ENCODE measurements at regions not wholly inside any gene's neighbourhood (a gene's known extent, or its start where the extent isn't known, plus 50 kb on each side); places are given as distances from the start of the nearest gene placed in this dataset.

DNA sequence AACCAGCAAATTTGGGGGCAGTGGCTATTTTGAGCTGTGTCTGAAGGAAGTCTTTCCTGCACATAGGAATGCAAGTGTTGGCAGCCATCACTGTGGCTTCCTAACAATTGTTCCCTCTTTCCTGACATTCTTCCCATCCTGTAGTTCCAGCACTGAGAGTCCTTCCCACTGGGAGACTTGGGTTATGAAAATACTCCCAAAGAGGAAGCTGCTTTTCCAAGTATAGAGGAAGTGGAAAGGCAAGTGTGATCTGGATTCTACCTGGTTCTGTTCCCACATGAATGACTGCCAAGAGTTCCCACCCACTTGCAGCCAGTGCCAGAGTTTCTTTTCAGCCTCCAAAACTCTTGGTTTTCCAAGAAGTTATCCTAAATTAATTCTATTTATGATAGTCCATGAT is 98.5 kb upstream of the CD53 start:
- no peak overlapping the region for H3K4me3 ChIP-seq (ENCODE audit: low read length)
- ChIA-PET POLR2A (ENCODE audit: unreplicated experiment) (no interaction called here), CTCF (no interaction called here)
- no peak overlapping the region for H3K9ac ChIP-seq (ENCODE audit: low read length)
- intact Hi-C loops (cut with micrococcal nuclease): no loop called here
- no peaks in the 10 kb centered on the region for H3K9me3 ChIP-seq (ENCODE audit: low read length)
- no peaks in the 10 kb centered on the region for H3K36me3 ChIP-seq (ENCODE audit: low read depth, low read length)
- no peak overlapping the region for H3K27ac ChIP-seq (ENCODE audit: low read length)
- TF ChIP-seq, protein P1, sequence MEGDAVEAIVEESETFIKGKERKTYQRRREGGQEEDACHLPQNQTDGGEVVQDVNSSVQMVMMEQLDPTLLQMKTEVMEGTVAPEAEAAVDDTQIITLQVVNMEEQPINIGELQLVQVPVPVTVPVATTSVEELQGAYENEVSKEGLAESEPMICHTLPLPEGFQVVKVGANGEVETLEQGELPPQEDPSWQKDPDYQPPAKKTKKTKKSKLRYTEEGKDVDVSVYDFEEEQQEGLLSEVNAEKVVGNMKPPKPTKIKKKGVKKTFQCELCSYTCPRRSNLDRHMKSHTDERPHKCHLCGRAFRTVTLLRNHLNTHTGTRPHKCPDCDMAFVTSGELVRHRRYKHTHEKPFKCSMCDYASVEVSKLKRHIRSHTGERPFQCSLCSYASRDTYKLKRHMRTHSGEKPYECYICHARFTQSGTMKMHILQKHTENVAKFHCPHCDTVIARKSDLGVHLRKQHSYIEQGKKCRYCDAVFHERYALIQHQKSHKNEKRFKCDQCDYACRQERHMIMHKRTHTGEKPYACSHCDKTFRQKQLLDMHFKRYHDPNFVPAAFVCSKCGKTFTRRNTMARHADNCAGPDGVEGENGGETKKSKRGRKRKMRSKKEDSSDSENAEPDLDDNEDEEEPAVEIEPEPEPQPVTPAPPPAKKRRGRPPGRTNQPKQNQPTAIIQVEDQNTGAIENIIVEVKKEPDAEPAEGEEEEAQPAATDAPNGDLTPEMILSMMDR (conservative IDR thresholded peaks at IDR 0.05; ENCODE audit: low read depth, low read length): no peak
- TF ChIP-seq EZH2phosphoT487 (IDR thresholded peaks at IDR 0.05; ENCODE audit: borderline replicate concordance, low read length): no peak
- TF ChIP-seq EZH2 (IDR thresholded peaks at IDR 0.05; ENCODE audit: low read length, unreplicated experiment): no peak
- no peaks in the 10 kb centered on the region for H4K20me1 ChIP-seq (ENCODE audit: low read length)
- no peak for DNase-seq
- no TSS peak for BruUV-seq (replicated peaks)
- no peaks in the 10 kb centered on the region for H3K79me2 ChIP-seq (ENCODE audit: low read length)
- peaks cover 17% of the 10 kb centered on the region for H3K4me1 ChIP-seq (ENCODE audit: insufficient read depth, low read length)
- ATAC-seq: no peak
- no peak overlapping the region for H2AFZ ChIP-seq (ENCODE audit: low read length)
- no peak overlapping the region for H3K4me2 ChIP-seq (ENCODE audit: low read length)
- H3K9me2 ChIP-seq (replicated peaks; ENCODE audit: low read length): no peaks in the 10 kb centered on the region
- H3F3A ChIP-seq (ENCODE audit: low read length, unreplicated experiment): no peaks in the 10 kb centered on the region
- peaks cover 40% of the 10 kb centered on the region for H3K27me3 ChIP-seq (ENCODE audit: low read length)

DNA sequence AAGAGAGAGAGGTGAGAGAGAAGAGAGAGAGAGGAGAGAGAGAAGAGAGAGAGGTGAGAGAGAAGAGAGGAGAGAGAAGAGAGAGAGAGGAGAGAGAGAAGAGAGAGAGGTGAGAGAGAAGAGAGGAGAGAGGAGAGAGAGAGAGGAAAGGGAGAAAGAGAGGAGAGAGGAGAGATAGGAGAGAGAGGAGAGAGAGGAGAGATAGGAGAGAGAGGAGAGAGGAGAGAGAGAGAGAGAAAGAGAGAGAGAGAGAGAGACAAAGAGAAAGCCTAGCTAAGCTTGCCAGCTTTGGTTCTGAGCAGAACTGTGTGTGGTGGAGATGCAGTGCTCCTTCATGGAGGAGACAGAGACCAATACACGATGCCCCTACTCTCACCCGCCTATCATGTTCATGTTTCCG is 99.1 kb upstream of the KCNA3 start:
- intact Hi-C loops (cut with micrococcal nuclease): no loop called here
- Histone ChIP-seq H3K27me3 (ENCODE audit: low read length) (peaks cover 37% of the 10 kb centered on the region), H3K27ac (ENCODE audit: low read length) (no peak overlapping the region), H4K20me1 (ENCODE audit: low read length) (no peaks in the 10 kb centered on the region), H3K9me3 (ENCODE audit: low read length) (no peaks in the 10 kb centered on the region), H3K4me1 (ENCODE audit: insufficient read depth, low read length) (peaks cover 17% of the 10 kb centered on the region), H3K79me2 (ENCODE audit: low read length) (no peaks in the 10 kb centered on the region), H3K36me3 (ENCODE audit: low read depth, low read length) (no peaks in the 10 kb centered on the region), H3K4me2 (ENCODE audit: low read length) (no peak overlapping the region), H3K4me3 (ENCODE audit: low read length) (no peak overlapping the region), H2AFZ (ENCODE audit: low read length) (no peak overlapping the region), H3K9me2 (replicated peaks; ENCODE audit: low read length) (no peaks in the 10 kb centered on the region), H3K9ac (ENCODE audit: low read length) (no peak overlapping the region), H3F3A (ENCODE audit: low read length, unreplicated experiment) (no peaks in the 10 kb centered on the region)
- TF ChIP-seq EZH2phosphoT487 (IDR thresholded peaks at IDR 0.05; ENCODE audit: borderline replicate concordance, low read length) (no peak), EZH2 (IDR thresholded peaks at IDR 0.05; ENCODE audit: low read length, unreplicated experiment) (no peak)
- TF ChIP-seq, protein P1 (conservative IDR thresholded peaks at IDR 0.05; ENCODE audit: low read depth, low read length): no peak
- ChIA-PET POLR2A (ENCODE audit: unreplicated experiment) (no interaction called here), CTCF (no interaction called here)
- ATAC-seq (no peak), DNase-seq (no peak)
- BruUV-seq (replicated peaks): no TSS peak

DNA sequence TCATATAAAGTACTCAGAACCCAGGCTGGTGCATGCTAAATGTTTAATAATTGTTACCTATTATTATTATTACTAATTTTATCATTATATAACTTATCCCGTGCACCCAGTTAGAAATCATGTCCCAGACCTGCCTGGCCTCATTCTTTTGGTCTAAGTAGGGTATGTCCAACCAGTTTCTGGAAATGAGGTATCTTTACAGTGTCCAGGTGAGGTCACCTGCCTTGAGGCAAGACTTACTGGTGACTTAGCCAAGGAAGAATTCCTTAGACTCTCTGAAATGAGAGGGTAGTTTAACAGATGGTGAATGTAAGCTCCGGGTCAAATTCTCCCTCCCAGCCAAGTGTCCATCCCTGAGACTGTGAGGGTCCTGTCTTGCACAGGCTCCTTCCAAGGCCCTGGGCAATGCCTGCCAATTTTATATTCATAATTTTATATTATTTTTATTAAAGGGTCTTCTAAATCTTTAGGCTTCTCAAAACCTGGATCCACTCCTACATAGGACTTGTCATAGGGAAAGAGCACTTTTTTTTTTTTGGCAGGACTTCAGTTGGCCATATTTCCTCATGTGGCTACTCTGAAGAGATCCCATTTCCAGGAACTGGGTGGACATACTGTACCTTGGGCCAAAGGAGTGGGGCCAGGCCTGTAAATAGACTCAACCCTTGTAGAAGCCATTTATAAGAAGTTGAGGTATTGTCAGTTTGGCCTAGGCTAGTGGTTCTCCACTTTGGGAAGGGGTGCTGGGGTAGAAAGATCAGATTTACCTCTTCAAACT is 96.7 kb upstream of the KCNA3 start:
- Histone ChIP-seq H3K36me3 (ENCODE audit: low read depth, low read length) (no peaks in the 10 kb centered on the region), H3K79me2 (ENCODE audit: low read length) (no peaks in the 10 kb centered on the region), H4K20me1 (ENCODE audit: low read length) (no peaks in the 10 kb centered on the region), H3K9ac (ENCODE audit: low read length) (no peak overlapping the region), H3K27me3 (ENCODE audit: low read length) (peaks cover 16% of the 10 kb centered on the region), H3K9me3 (ENCODE audit: low read length) (no peaks in the 10 kb centered on the region), H3K9me2 (replicated peaks; ENCODE audit: low read length) (no peaks in the 10 kb centered on the region), H2AFZ (ENCODE audit: low read length) (no peak overlapping the region), H3K4me1 (ENCODE audit: insufficient read depth, low read length) (peaks cover 17% of the 10 kb centered on the region), H3K27ac (ENCODE audit: low read length) (no peak overlapping the region), H3F3A (ENCODE audit: low read length, unreplicated experiment) (no peaks in the 10 kb centered on the region), H3K4me3 (ENCODE audit: low read length) (no peak overlapping the region), H3K4me2 (ENCODE audit: low read length) (peak overlapping the region; percentile 28; the same call in 1 of the 2 replicates)
- DNase-seq (peak; percentile 87), ATAC-seq (peak; percentile 70)
- ChIA-PET POLR2A (ENCODE audit: unreplicated experiment) (no interaction called here), CTCF (no interaction called here)
- no peak for TF ChIP-seq EZH2phosphoT487 (IDR thresholded peaks at IDR 0.05; ENCODE audit: borderline replicate concordance, low read length)
- TF ChIP-seq, protein P1 (conservative IDR thresholded peaks at IDR 0.05; ENCODE audit: low read depth, low read length): no peak
- no peak for TF ChIP-seq EZH2 (IDR thresholded peaks at IDR 0.05; ENCODE audit: low read length, unreplicated experiment)
- intact Hi-C loops (cut with micrococcal nuclease): no loop called here
- no TSS peak for BruUV-seq (replicated peaks)
